Right atrium auricular region (tissue), 2 donors: ENCODE measurements at regions not wholly inside any gene's neighbourhood (a gene's known extent, or its start where the extent isn't known, plus 50 kb on each side); places are given as distances from the start of the nearest gene placed in this dataset.
"Not testable (repeated sequence)": the region's sequence is repeated elsewhere in the genome, so short reads cannot be mapped to it uniquely, and the experiment has no call there.

Experiments used
- DNase-seq: peaks from one replicate; pipeline ENCODE4 v3.0.0-alpha.2; 2019; ENCODE audit warnings: low spot score
- H3K27ac ChIP-seq, 2 donors: fragments of 200-600 bp; sonication (generic); 1 replicate in 1 of 2; 2 replicates in 1 of 2; pipeline ENCODE4 v1.5.1; 2016 to 2019
- H3K27me3 ChIP-seq, 2 donors: fragments of 200-600 bp; sonication (generic); one replicate each; pipeline versions ENCODE4 v1.5.1 to v1.6.0; 2017 to 2019
- H3K36me3 ChIP-seq: fragments of 200-600 bp; sonication (generic); one replicate; pipeline ENCODE4 v1.5.1; 2016
- H3K4me1 ChIP-seq, 2 donors: fragments of 200-600 bp; sonication (generic); one replicate each; pipeline versions ENCODE4 v1.5.1 to v1.6.0; 2017 to 2019
- H3K4me3 ChIP-seq, 2 donors: fragments of 200-600 bp; sonication (generic); 1 replicate in 1 of 2; 2 replicates in 1 of 2; pipeline ENCODE4 v1.5.1; 2017 to 2019; ENCODE audit warnings: mild to moderate bottlenecking in 1 of 2, moderate library complexity in 1 of 2
- H3K9me3 ChIP-seq, 2 donors: fragments of 200-600 bp; sonication (generic); one replicate each; pipeline ENCODE4 v1.5.1; 2019
- TF ChIP-seq, protein P1 (sequence below), 2 donors: fragments of 200-600 bp; sonication (generic); IDR thresholded peaks; one replicate each; pipeline ENCODE4 v1.5.1; 2019; ENCODE audit warnings: antibody characterized with exemption in 2 of 2

DNA sequence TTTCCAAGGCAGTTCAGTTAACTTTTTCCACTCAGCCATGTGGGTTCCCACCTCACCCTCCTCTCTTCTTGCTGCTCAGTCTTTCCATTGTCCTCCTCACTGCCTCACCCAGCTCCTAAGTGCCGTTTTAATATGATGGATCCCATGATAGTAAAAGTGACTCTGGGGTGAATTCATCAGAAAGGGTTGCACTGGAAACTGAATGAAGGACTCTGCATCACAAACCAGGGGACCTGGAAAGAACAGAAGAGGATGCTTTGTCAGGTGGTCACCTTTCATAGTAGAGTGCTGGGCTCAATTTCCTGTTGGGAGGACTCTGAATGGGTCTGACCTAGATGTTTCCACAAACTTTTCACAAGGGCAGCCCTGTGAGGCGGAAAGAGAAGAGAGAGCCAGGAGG is 67.8 kb upstream of the SLC8A3 start:
- no peaks in the 10 kb centered on the region for H3K9me3 ChIP-seq
- no peak for DNase-seq
- no peak overlapping the region for H3K27ac ChIP-seq
- no peaks in the 10 kb centered on the region for H3K36me3 ChIP-seq
- H3K4me1 ChIP-seq: no peaks in the 10 kb centered on the region
- H3K27me3 ChIP-seq: peaks cover 0 to 4% of the 10 kb centered on the region in 2 donors
- TF ChIP-seq, protein P1, sequence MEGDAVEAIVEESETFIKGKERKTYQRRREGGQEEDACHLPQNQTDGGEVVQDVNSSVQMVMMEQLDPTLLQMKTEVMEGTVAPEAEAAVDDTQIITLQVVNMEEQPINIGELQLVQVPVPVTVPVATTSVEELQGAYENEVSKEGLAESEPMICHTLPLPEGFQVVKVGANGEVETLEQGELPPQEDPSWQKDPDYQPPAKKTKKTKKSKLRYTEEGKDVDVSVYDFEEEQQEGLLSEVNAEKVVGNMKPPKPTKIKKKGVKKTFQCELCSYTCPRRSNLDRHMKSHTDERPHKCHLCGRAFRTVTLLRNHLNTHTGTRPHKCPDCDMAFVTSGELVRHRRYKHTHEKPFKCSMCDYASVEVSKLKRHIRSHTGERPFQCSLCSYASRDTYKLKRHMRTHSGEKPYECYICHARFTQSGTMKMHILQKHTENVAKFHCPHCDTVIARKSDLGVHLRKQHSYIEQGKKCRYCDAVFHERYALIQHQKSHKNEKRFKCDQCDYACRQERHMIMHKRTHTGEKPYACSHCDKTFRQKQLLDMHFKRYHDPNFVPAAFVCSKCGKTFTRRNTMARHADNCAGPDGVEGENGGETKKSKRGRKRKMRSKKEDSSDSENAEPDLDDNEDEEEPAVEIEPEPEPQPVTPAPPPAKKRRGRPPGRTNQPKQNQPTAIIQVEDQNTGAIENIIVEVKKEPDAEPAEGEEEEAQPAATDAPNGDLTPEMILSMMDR (IDR thresholded peaks at IDR 0.05): no peak
- no peak overlapping the region for H3K4me3 ChIP-seq

DNA sequence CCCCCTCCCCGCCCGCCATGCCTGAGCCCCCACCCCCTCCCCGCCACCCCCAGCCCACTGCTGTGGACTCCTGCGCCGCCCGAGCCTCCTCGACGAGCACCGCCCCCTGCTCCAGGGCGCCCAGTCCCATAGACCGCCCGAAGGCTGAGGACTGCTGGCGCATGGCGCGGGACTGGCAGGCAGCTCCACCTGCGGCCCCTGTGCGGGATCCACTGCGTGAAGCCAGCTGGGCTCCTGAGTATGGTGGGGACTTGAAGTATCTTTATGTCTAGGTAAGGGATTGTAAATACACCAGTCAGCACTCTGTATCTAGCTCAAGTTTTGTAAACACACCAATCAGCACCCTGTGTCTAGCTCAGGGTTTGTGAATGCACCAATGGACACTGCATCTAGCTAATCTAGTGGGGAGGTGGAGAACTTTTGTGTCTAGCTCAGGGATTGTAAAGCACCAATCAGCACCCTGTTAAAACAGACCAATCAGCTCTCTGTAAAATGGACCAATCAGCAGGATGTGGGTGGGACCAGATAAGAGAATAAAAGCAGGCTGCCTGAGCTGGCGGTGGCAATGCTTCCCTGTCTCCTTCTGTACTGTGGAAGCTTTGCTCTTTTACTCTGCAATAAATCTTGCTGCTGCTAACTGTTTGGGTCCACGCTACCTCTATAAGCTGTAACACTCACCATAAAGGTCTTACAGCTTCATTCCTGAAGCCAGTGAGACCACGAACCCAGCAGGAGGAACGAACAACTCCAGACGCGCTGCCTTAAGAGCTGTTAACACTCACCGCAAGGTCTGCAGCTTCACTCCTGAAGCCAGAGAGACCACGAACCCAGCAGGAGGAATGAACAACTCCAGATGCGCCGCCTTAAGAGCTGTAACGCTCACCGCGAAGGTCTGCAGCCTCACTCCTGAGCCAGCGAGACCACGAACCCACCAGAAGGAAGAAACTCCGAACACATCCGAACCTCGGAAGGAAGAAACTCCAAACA is 66.6 kb upstream of the SLC8A3 start:
- not testable (repeated sequence) for H3K4me1 ChIP-seq, H3K9me3 ChIP-seq, H3K27ac ChIP-seq, H3K36me3 ChIP-seq, H3K27me3 ChIP-seq, DNase-seq
- peak overlapping the region in 1 of 2 donors; percentile 21 for H3K4me3 ChIP-seq

DNA sequence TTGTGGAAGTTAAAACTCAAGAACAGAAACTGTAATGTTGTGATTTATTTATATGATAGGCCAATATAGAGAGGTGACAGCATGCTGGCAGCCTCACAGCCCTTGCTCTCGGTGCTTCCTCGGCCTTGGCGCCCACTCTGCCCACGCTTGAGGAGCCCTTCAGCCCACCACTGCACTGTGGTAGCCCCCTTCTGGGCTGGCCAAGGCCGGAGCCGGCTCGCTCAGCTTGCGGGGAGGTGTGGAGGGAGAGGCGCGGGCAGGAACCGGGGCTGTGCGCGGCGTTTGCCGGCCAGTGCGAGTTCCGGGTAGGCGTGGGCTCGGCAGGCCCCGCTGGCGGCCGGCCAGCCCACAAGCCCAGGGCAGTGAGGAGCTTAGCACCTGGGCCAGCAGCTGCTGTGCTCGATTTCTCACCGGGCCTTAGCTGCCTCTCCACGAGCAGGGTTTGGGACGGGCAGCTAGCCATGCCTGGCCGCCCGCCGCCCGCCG is 65.8 kb upstream of the SLC8A3 start:
- no peaks in the 10 kb centered on the region for H3K9me3 ChIP-seq
- H3K4me1 ChIP-seq: no peaks in the 10 kb centered on the region
- no peak overlapping the region for H3K27ac ChIP-seq
- H3K36me3 ChIP-seq: no peaks in the 10 kb centered on the region
- H3K27me3 ChIP-seq: peaks cover 0 to 4% of the 10 kb centered on the region in 2 donors
- H3K4me3 ChIP-seq: peak overlapping the region; percentile 35 to 48
- TF ChIP-seq, protein P1 (IDR thresholded peaks at IDR 0.05): no peak
- no peak for DNase-seq

DNA sequence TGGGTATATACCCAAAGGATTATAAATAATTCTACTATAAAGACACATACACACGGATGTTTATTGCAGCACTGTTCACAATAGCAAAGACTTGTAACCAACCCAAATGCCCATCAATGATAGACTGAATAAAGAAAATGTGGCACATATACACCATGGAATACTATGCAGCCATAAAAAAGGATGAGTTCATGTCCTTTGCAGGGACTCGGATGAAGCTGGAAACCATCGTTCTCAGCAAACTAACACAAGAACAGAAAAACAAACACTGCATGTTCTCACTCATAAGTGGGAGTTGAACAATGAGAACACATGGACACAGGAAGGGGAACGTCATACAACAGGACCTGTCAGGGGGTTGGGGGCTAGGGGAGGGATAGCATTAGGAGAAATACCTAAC is 64.8 kb upstream of the SLC8A3 start:
- not testable (repeated sequence) for DNase-seq, H3K4me3 ChIP-seq, H3K27me3 ChIP-seq, H3K9me3 ChIP-seq, H3K4me1 ChIP-seq, H3K36me3 ChIP-seq, H3K27ac ChIP-seq

DNA sequence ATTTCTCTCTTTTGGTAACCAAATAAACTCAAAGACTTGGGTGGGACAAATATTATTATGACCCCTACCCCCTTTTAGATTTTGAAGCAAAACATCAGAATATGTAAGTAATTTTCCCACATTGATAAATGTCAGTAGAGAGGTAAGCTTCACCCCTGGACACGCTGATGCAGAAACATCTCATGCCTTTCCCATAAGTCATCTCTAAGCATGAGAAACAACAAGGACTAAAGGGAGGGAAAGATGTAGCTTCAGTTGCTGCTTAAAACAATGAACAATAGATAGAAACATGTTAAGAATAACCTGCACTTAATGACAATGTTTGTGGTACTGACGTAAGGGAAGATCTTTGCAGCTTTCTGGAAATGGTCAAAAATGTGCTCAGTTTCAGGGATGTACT is 56.3 kb upstream of the SLC8A3 start:
- TF ChIP-seq, protein P1 (IDR thresholded peaks at IDR 0.05): no peak
- H3K36me3 ChIP-seq: no peaks in the 10 kb centered on the region
- no peak overlapping the region for H3K4me3 ChIP-seq

DNA sequence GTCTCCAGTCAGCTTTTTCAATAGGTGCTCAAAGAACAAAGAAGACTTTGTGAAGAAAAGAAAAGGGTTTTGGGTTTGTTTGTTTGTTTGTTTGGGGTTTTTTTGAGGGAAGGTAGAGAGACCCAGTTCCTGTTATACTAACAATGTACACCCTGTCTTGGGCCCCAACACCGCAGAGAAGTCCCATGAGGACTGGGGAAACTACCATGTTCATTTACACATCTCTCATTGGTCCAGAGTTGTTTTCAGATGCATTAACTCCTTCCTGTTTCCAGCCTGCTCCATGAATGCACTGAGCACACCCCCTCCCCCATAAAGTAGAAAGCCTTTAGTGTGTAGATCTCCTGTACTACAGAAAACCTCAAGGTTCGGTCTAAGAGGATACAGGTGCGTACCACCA is 51.1 kb upstream of the SLC8A3 start:
- peaks cover 0 to 6% of the 10 kb centered on the region in 2 donors for H3K9me3 ChIP-seq
- no peaks in the 10 kb centered on the region for H3K36me3 ChIP-seq
- no peak for DNase-seq
- no peak overlapping the region for H3K27ac ChIP-seq
- H3K4me1 ChIP-seq: no peaks in the 10 kb centered on the region
- H3K27me3 ChIP-seq: no peaks in the 10 kb centered on the region
- no peak overlapping the region for H3K4me3 ChIP-seq
- TF ChIP-seq, protein P1 (IDR thresholded peaks at IDR 0.05): no peak

More for the DNA sequence above, 56.3 kb upstream of the SLC8A3 start:
- Histone ChIP-seq H3K9me3 (peaks cover 0 to 6% of the 10 kb centered on the region in 2 donors), H3K27me3 (no peaks in the 10 kb centered on the region), H3K27ac (no peak overlapping the region), H3K4me1 (no peaks in the 10 kb centered on the region)
- no peak for DNase-seq

DNA sequence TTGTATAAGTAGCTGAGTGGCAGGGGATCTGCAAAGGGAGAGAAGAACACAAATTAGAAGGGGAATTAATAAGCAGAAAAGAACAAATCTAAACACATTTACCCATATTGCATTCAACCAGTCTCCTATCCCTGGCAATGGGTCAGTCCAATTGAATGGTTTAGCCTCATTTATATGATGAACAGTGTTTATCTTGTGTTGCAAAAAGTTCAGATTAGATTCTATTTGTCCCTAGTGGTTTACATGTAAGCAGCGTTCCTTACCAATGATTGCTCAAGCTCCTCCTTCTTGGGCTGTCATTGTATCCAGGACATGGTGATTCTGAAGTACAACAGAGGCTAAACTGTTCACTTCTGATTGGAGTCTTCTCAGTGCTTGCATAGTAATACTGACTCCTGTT is 49.9 kb upstream of the SLC8A3 start:
- not testable (repeated sequence) for H3K4me1 ChIP-seq, H3K27me3 ChIP-seq, DNase-seq, H3K9me3 ChIP-seq, H3K27ac ChIP-seq, H3K4me3 ChIP-seq, H3K36me3 ChIP-seq
